Fibroblast of the conjunctiva (primary cell): ENCODE measurements at regions not wholly inside any gene's neighbourhood (a gene's known extent, or its start where the extent isn't known, plus 50 kb on each side); places are given as distances from the start of the nearest gene placed in this dataset.
"Not testable (repeated sequence)": the region's sequence is repeated elsewhere in the genome, so short reads cannot be mapped to it uniquely, and the experiment has no call there.

Experiments used
- DNase-seq: peaks from one replicate; pipeline ENCODE4 v3.0.0-alpha.2; 2010; ENCODE audit warnings: low read depth

- no peak for DNase-seq
Measured at GRCh38 chrX:124238268-124238667, 94.2 kb upstream of the TEX13D start.

- no peak for DNase-seq
Measured at GRCh38 chrX:124239324-124239723, 93.1 kb upstream of the TEX13D start.

GRCh38 chrX:124239911-124240310 lies 92.5 kb upstream of the TEX13D start:
- DNase-seq: no peak

GRCh38 chrX:124240422-124240821 lies 92.0 kb upstream of the TEX13D start:
- DNase-seq: no peak

- no peak for DNase-seq
Measured at GRCh38 chrX:124242131-124242530, 90.3 kb upstream of the TEX13D start.

GRCh38 chrX:124249345-124249744 lies 83.1 kb upstream of the TEX13D start:
- DNase-seq: no peak

GRCh38 chrX:124250835-124251437 lies 81.5 kb upstream of the TEX13D start:
- DNase-seq: no peak

GRCh38 chrX:124254611-124255010 lies 77.8 kb upstream of the TEX13D start:
- no peak for DNase-seq

GRCh38 chrX:124256216-124256615 lies 76.2 kb upstream of the TEX13D start:
- peak; percentile 79 for DNase-seq

GRCh38 chrX:124256629-124257380 lies 75.7 kb upstream of the TEX13D start:
- DNase-seq: no peak

GRCh38 chrX:124257924-124258702 lies 74.3 kb upstream of the TEX13D start:
- no peak for DNase-seq

- DNase-seq: no peak
Measured at GRCh38 chrX:124260845-124261244, 71.6 kb upstream of the TEX13D start.

GRCh38 chrX:124263743-124264142 lies 68.7 kb upstream of the TEX13D start:
- DNase-seq: no peak

GRCh38 chrX:124268099-124268498 lies 64.4 kb upstream of the TEX13D start:
- DNase-seq: no peak

GRCh38 chrX:124269881-124270280 lies 62.6 kb upstream of the TEX13D start:
- DNase-seq: no peak

GRCh38 chrX:124271599-124271998 lies 60.9 kb upstream of the TEX13D start:
- not testable (repeated sequence) for DNase-seq

- DNase-seq: no peak
Measured at GRCh38 chrX:124272370-124272982, 60.0 kb upstream of the TEX13D start.

GRCh38 chrX:124274438-124275181 lies 57.9 kb upstream of the TEX13D start:
- DNase-seq: no peak

- DNase-seq: no peak
Measured at GRCh38 chrX:124275182-124275894, 57.1 kb upstream of the TEX13D start.

GRCh38 chrX:124280294-124280902 lies 52.1 kb upstream of the TEX13D start:
- DNase-seq: no peak

- no peak for DNase-seq
Measured at GRCh38 chrX:124282580-124282979, 49.9 kb upstream of the TEX13D start.
